OCI-LY3 (cell line): ENCODE measurements at regions not wholly inside any gene's neighbourhood (a gene's known extent, or its start where the extent isn't known, plus 50 kb on each side); places are given as distances from the start of the nearest gene placed in this dataset.

Experiments
- H2AFZ ChIP-seq: fragments of 200-600, 300-600 bp; shearing (Covaris generic); 2 replicates; pipeline ENCODE4 v1.6.0; 2014; ENCODE audit warnings: antibody characterized with exemption, low read depth, low read length
- H3K27ac ChIP-seq: fragments of 200-600, 300-600 bp; sonication (generic); 2 replicates; pipeline ENCODE4 v1.5.1; 2014; ENCODE audit warnings: mild to moderate bottlenecking, low read length, moderate library complexity, mixed read lengths
- H3K27me3 ChIP-seq: fragments of 200-600, 300-600 bp; sonication (generic); 2 replicates; pipeline ENCODE4 v1.6.1; 2014; ENCODE audit warnings: low read depth, low read length, mixed read lengths
- H3K36me3 ChIP-seq: fragments of 200-600, 300-600 bp; sonication (generic); replicated peaks from 2 replicates; pipeline ENCODE3; 2014; ENCODE audit warnings: low read depth, low read length, mixed read lengths
- H3K4me1 ChIP-seq: fragments of 300-600, 200-600 bp; sonication (generic); 2 replicates; pipeline ENCODE4 v1.6.1; 2014; ENCODE audit warnings: low read length, mixed read lengths
- H3K4me2 ChIP-seq: fragments of 200-600, 300-600 bp; sonication (generic); 2 replicates; pipeline ENCODE4 v1.6.1; 2014; ENCODE audit warnings: low read length, mixed read lengths
- H3K4me3 ChIP-seq: fragments of 300-600, 200-600 bp; sonication (generic); 2 replicates; pipeline ENCODE4 v1.5.1; 2014; ENCODE audit warnings: antibody characterized with exemption, mild to moderate bottlenecking, low read length, moderate library complexity
- H3K79me2 ChIP-seq: fragments of 300-600, 200-600 bp; shearing (Covaris generic); 2 replicates; pipeline ENCODE4 v1.6.1; 2014; ENCODE audit warnings: mild to moderate bottlenecking, low read length, mixed read lengths
- H3K9ac ChIP-seq: fragments of 300-600, 200-600 bp; shearing (Covaris generic); 2 replicates; pipeline ENCODE4 v1.6.0; 2014; ENCODE audit warnings: mild to moderate bottlenecking, low read length, moderate library complexity
- H3K9me3 ChIP-seq: fragments of 200-600, 300-600 bp; shearing (Covaris generic); 2 replicates; pipeline ENCODE4 v1.6.1; 2014; ENCODE audit warnings: low read length, mixed read lengths; ENCODE audit not compliant: insufficient read depth
- H4K20me1 ChIP-seq: fragments of 200-600, 300-600 bp; sonication (generic); 2 replicates; pipeline ENCODE4 v1.6.1; 2016; ENCODE audit warnings: low read length, mixed read lengths; ENCODE audit not compliant: insufficient read depth
- CTCF ChIP-seq: fragments of 200-600, 300-600 bp; sonication (generic); IDR thresholded peaks from 2 replicates; pipeline ENCODE4 v1.5.1; 2014; ENCODE audit warnings: antibody characterized with exemption, low read length, low read depth
- EZH2phosphoT487 ChIP-seq: fragments of 200-600 bp; shearing (Covaris generic); IDR thresholded peaks from 2 replicates; pipeline ENCODE4 v1.6.1; 2018; ENCODE audit warnings: antibody characterized with exemption, mixed run types, low read depth

DNA sequence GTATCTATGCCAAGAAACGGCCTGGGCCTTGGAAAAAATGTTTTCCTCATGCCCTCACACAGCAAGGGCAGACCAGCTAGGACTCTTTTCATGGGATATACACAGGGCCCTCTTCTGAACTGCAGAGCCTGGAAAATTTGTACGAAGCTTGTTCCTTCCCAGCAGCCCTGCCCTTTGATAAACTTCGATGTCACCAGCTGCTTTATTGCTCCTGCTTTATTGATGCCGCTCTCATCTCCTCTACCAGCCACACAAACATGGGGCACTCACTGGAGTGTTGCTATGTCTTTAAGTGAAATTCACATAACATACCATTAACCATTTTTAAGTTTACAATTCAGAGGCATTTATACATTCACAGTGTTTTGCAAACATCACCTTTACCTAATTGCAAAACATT is 197.9 kb downstream of the KTN1 start:
- H3K9me3 ChIP-seq = no peaks in the 10 kb centered on the region
- no peak overlapping the region for H2AFZ ChIP-seq
- no peak overlapping the region for H3K4me3 ChIP-seq
- no peaks in the 10 kb centered on the region for H4K20me1 ChIP-seq
- no peak overlapping the region for H3K4me2 ChIP-seq
- no peak overlapping the region for H3K27ac ChIP-seq
- no peak overlapping the region for H3K9ac ChIP-seq
- TF ChIP-seq EZH2phosphoT487 = no peak
- no peak for TF ChIP-seq CTCF
- H3K4me1 ChIP-seq = peaks cover 13% of the 10 kb centered on the region
- H3K27me3 ChIP-seq = no peaks in the 10 kb centered on the region
- no peaks in the 10 kb centered on the region for H3K79me2 ChIP-seq
- H3K36me3 ChIP-seq = no peaks in the 10 kb centered on the region

GRCh38 chr14:55780156-55780946 is 200.3 kb downstream of the KTN1 start:
- no peak overlapping the region for H2AFZ ChIP-seq
- H3K4me2 ChIP-seq = peak overlapping the region; percentile 48
- no peaks in the 10 kb centered on the region for H4K20me1 ChIP-seq
- H3K36me3 ChIP-seq = no peaks in the 10 kb centered on the region
- H3K4me1 ChIP-seq = peaks cover 13% of the 10 kb centered on the region
- peaks cover 6% of the 10 kb centered on the region for H3K27me3 ChIP-seq
- no peak overlapping the region for H3K4me3 ChIP-seq
- no peaks in the 10 kb centered on the region for H3K9me3 ChIP-seq
- H3K9ac ChIP-seq = no peak overlapping the region
- no peak for TF ChIP-seq CTCF
- H3K27ac ChIP-seq = no peak overlapping the region
- H3K79me2 ChIP-seq = no peaks in the 10 kb centered on the region

DNA sequence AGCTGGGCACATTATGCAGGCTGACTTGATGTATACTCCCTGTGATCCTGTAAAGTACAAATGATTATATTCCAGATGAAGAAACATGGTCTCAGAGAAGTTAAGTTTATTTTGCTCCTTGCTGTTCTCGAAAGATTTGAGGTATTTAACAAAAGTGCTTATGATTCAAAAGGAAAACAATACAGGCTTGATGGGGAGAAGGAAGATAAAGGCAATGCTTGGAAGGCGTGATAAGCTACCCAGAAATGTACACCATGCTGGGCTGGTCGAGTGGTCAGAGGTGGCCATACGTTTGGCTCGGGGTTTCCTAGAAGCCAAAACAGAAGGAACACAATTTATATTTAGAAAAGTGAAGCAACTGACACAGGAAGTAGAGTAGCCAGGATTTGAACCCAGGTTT is 201.0 kb downstream of the KTN1 start:
- H4K20me1 ChIP-seq = no peaks in the 10 kb centered on the region
- H3K79me2 ChIP-seq = no peaks in the 10 kb centered on the region
- H3K27ac ChIP-seq = no peak overlapping the region
- H3K36me3 ChIP-seq = no peaks in the 10 kb centered on the region
- H3K27me3 ChIP-seq = peaks cover 11% of the 10 kb centered on the region
- peak overlapping the region; percentile 48 for H3K4me2 ChIP-seq
- H3K4me1 ChIP-seq = peaks cover 13% of the 10 kb centered on the region
- TF ChIP-seq CTCF = no peak
- TF ChIP-seq EZH2phosphoT487 = no peak
- H3K9me3 ChIP-seq = no peaks in the 10 kb centered on the region
- no peak overlapping the region for H3K9ac ChIP-seq
- no peak overlapping the region for H3K4me3 ChIP-seq
- no peak overlapping the region for H2AFZ ChIP-seq

DNA sequence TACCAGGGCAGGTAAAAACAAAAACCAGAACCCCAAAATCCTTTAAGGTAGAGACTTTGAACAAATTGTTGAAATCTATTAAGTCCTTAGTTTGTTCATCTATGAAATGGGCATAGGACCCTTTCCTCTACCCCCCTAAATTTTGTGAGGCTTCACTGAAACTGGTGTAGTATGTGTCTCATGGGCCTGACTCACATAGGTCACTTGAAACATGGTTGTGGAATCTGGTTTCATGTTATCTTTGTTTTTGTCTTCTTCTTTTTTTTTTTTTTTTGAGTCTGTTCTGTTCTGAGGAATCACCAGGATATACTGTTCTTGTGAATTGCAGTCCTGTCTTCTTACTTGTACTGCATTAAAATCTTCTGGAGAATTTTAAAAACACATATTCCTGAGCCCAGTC is 202.2 kb downstream of the KTN1 start:
- TF ChIP-seq EZH2phosphoT487 (no peak), CTCF (no peak)
- Histone ChIP-seq H3K4me3 (no peak overlapping the region), H3K36me3 (no peaks in the 10 kb centered on the region)

More for the DNA sequence above, 202.2 kb downstream of the KTN1 start:
- Histone ChIP-seq H3K27ac (no peak overlapping the region), H3K4me2 (no peak overlapping the region), H2AFZ (no peak overlapping the region), H3K4me1 (peaks cover 13% of the 10 kb centered on the region), H4K20me1 (no peaks in the 10 kb centered on the region), H3K27me3 (peaks cover 18% of the 10 kb centered on the region), H3K9me3 (no peaks in the 10 kb centered on the region), H3K79me2 (no peaks in the 10 kb centered on the region), H3K9ac (no peak overlapping the region)
